MM.1S (cell line): ENCODE measurements at regions not wholly inside any gene's neighbourhood (a gene's known extent, or its start where the extent isn't known, plus 50 kb on each side); places are given as distances from the start of the nearest gene placed in this dataset.

Experiments
- DNase-seq: peaks from one replicate; pipeline ENCODE4 v3.0.0-alpha.2; 2015
- H2AFZ ChIP-seq: fragments of 300-600 bp; sonication (generic); 2 replicates; pipeline ENCODE4 v1.6.0; 2016; ENCODE audit warnings: antibody characterized with exemption, low read length
- H3F3A ChIP-seq: fragments of 300-600 bp; sonication (generic); 2 replicates; pipeline ENCODE4 v1.6.1; 2016; ENCODE audit warnings: mild to moderate bottlenecking, antibody characterized with exemption, low read length, moderate library complexity, mixed read lengths; ENCODE audit not compliant: insufficient read depth
- H3K27ac ChIP-seq: fragments of 300-600 bp; sonication (generic); 2 replicates; pipeline ENCODE4 v1.5.1; 2016; ENCODE audit warnings: mild to moderate bottlenecking, low read length
- H3K27me3 ChIP-seq: fragments of 300-600 bp; sonication (generic); replicated peaks from 2 replicates; pipeline ENCODE4 v1.6.0; 2016; ENCODE audit warnings: low read length; ENCODE audit not compliant: insufficient read depth
- H3K36me3 ChIP-seq: fragments of 300-600 bp; sonication (generic); replicated peaks from 2 replicates; pipeline ENCODE4 v1.6.1; 2016; ENCODE audit warnings: mild to moderate bottlenecking, low read length, mixed read lengths; ENCODE audit not compliant: insufficient read depth
- H3K4me1 ChIP-seq: fragments of 300-600 bp; sonication (generic); 2 replicates; pipeline ENCODE4 v1.6.1; 2016; ENCODE audit warnings: low read length, mixed read lengths
- H3K4me2 ChIP-seq: fragments of 300-600 bp; sonication (generic); 2 replicates; pipeline ENCODE4 v1.6.0; 2016; ENCODE audit warnings: low read depth, low read length
- H3K4me3 ChIP-seq: fragments of 300-600 bp; sonication (generic); 2 replicates; pipeline ENCODE4 v1.5.1; 2016; ENCODE audit warnings: low read length, mixed read lengths
- H3K79me2 ChIP-seq: fragments of 300-600 bp; sonication (generic); 2 replicates; pipeline ENCODE4 v1.6.1; 2016; ENCODE audit warnings: mixed run types, low read length, mixed read lengths
- H3K9ac ChIP-seq: fragments of 300-600 bp; sonication (generic); 2 replicates; pipeline ENCODE4 v1.6.1; 2016; ENCODE audit warnings: low read length, mixed read lengths
- H3K9me2 ChIP-seq: fragments of 300-600 bp; sonication (generic); replicated peaks from 2 replicates; pipeline ENCODE4 v1.6.1; 2016; ENCODE audit warnings: mild to moderate bottlenecking, low read length, mixed read lengths; ENCODE audit not compliant: insufficient read depth
- H3K9me3 ChIP-seq: fragments of 300-600 bp; sonication (generic); replicated peaks from 2 replicates; pipeline ENCODE4 v1.6.1; 2016; ENCODE audit warnings: mild to moderate bottlenecking, low read length, mixed read lengths; ENCODE audit not compliant: insufficient read depth
- H4K20me1 ChIP-seq: fragments of 300-600 bp; sonication (generic); 2 replicates; pipeline ENCODE4 v1.6.1; 2016; ENCODE audit warnings: mild to moderate bottlenecking, low read length, moderate library complexity, mixed read lengths; ENCODE audit not compliant: insufficient read depth
- EZH2 ChIP-seq: fragments of 300-600 bp; sonication (generic); optimal IDR thresholded peaks from 2 replicates; pipeline ENCODE3; 2017; ENCODE audit warnings: low read depth, mild to moderate bottlenecking, antibody characterized with exemption, low read length, mixed read lengths
- EZH2phosphoT487 ChIP-seq: fragments of 300-600 bp; sonication (generic); IDR thresholded peaks from 2 replicates; pipeline ENCODE4 v1.6.1; 2018; ENCODE audit warnings: antibody characterized with exemption, low read length
- TF ChIP-seq, protein P1 (sequence below): fragments of 300-600 bp; sonication (generic); IDR thresholded peaks from 2 replicates; pipeline ENCODE4 v1.5.1; 2016; ENCODE audit warnings: antibody characterized with exemption, low read length, mixed read lengths

DNA sequence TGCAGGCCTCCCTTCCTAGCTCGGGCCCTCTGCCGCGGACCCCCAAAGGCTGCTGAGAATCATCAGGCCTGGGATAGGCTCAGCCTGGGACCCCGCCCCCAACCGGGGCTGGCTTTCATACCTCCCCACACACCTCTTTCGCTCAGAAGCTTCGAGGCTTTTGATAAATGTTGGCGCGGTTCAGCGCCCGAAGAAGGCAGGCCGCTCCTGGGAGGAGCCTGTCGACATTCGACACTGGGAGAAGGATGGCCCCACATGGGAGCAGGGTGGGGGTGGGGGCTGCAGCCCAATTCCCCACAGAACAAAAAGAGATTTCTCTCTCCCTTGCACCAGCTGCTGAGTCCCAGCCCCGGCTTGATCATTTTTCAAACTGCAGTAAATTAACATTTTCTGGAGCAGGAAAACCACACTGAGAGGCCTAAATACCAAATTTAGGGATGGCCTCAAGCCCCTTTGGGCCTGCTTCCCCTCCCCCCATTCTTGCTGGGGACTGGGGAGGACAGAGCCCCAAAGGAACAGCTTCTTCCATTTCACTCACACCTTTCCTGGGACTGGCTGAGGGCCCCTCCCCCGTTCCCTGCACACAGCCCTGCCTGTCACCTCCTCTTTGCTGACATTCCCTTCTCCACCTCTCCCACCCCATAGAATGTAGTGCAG, 112.9 kb upstream of the PJA1 start:
- Histone ChIP-seq H2AFZ (no peak overlapping the region), H3K9me3 (no peaks in the 10 kb centered on the region), H4K20me1 (no peaks in the 10 kb centered on the region), H3K9ac (no peak overlapping the region), H3K4me2 (no peak overlapping the region), H3K4me1 (no peaks in the 10 kb centered on the region), H3F3A (no peaks in the 10 kb centered on the region), H3K79me2 (no peaks in the 10 kb centered on the region), H3K27ac (no peak overlapping the region), H3K9me2 (no peaks in the 10 kb centered on the region), H3K4me3 (no peak overlapping the region), H3K36me3 (no peaks in the 10 kb centered on the region), H3K27me3 (no peaks in the 10 kb centered on the region)
- TF ChIP-seq, protein P1, sequence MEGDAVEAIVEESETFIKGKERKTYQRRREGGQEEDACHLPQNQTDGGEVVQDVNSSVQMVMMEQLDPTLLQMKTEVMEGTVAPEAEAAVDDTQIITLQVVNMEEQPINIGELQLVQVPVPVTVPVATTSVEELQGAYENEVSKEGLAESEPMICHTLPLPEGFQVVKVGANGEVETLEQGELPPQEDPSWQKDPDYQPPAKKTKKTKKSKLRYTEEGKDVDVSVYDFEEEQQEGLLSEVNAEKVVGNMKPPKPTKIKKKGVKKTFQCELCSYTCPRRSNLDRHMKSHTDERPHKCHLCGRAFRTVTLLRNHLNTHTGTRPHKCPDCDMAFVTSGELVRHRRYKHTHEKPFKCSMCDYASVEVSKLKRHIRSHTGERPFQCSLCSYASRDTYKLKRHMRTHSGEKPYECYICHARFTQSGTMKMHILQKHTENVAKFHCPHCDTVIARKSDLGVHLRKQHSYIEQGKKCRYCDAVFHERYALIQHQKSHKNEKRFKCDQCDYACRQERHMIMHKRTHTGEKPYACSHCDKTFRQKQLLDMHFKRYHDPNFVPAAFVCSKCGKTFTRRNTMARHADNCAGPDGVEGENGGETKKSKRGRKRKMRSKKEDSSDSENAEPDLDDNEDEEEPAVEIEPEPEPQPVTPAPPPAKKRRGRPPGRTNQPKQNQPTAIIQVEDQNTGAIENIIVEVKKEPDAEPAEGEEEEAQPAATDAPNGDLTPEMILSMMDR = no peak
- TF ChIP-seq EZH2phosphoT487 = no peak
- no peak for TF ChIP-seq EZH2
- DNase-seq = no peak

DNA sequence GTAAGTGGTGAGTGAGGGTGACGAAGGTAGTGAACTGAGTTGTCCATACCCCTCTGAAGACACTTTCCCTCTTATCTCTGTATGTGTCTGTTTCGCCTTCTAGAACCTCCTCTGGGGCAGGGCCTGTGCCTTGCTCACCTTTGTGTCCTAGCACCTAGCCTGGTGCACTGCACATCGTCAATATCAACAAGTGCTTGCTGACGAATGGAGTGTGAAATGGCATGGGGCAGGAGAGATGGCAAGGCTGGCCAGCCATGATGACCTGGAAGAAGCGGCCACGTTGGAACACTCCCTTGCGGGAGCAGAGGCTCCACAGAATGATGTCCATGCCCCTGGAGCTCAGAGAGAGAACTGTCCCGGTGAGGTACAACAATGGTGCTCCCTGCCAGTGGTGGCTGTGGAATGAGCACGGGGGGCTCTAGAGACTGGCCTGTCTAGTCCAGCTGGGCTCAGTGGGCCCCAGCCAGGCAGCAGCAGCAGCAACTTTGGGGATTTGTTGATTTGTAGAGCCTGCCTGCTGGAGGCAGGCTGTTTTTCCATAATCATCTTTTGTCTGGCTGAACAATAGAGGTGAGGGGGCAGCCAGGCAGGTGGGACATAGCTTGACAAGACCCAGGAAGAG, 112.2 kb upstream of the PJA1 start:
- TF ChIP-seq, protein P1 = no peak
- TF ChIP-seq EZH2 (no peak), EZH2phosphoT487 (no peak)
- no peaks in the 10 kb centered on the region for H3K9me2 ChIP-seq
- no peak for DNase-seq
- no peak overlapping the region for H3K27ac ChIP-seq
- H3K79me2 ChIP-seq = no peaks in the 10 kb centered on the region
- no peak overlapping the region for H3K4me3 ChIP-seq
- no peaks in the 10 kb centered on the region for H3K36me3 ChIP-seq
- no peak overlapping the region for H2AFZ ChIP-seq
- H3K4me1 ChIP-seq = no peaks in the 10 kb centered on the region
- no peak overlapping the region for H3K4me2 ChIP-seq
- H3K9ac ChIP-seq = no peak overlapping the region
- no peaks in the 10 kb centered on the region for H3F3A ChIP-seq
- no peaks in the 10 kb centered on the region for H4K20me1 ChIP-seq
- no peaks in the 10 kb centered on the region for H3K27me3 ChIP-seq
- H3K9me3 ChIP-seq = no peaks in the 10 kb centered on the region

DNA sequence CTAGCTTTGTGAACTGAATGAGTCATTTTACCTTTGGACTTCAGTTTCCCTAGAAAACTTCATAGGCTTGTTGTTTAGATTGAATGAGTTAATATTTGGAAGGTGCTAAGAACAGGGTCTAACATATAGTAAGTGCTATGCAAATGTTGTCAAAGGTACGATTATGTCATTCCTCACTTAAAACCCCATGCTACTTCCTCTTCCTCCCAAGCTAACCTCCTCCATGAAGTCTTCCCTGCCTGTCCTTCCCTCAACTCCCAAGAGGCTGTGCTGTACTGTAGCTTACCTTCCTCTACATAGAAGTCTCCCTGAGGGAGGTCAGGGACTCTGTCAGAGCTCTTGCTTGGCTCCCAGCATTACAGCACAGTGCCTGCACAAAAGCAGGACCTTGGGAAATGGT, 103.4 kb upstream of the PJA1 start:
- Histone ChIP-seq H3K4me2 (no peak overlapping the region), H3K4me3 (no peak overlapping the region), H3K9me2 (no peaks in the 10 kb centered on the region), H3K27ac (no peak overlapping the region), H3K4me1 (no peaks in the 10 kb centered on the region), H3K9me3 (no peaks in the 10 kb centered on the region), H4K20me1 (no peaks in the 10 kb centered on the region), H3K27me3 (no peaks in the 10 kb centered on the region), H3F3A (no peaks in the 10 kb centered on the region), H2AFZ (no peak overlapping the region), H3K79me2 (no peaks in the 10 kb centered on the region), H3K9ac (no peak overlapping the region), H3K36me3 (no peaks in the 10 kb centered on the region)
- TF ChIP-seq, protein P1 = no peak
- TF ChIP-seq EZH2phosphoT487 = no peak
- no peak for TF ChIP-seq EZH2
- DNase-seq = no peak
